ENCODE measurements at regions not wholly inside any gene's neighbourhood (a gene's known extent, or its start where the extent isn't known, plus 50 kb on each side); places are given as distances from the start of the nearest gene placed in this dataset.
"Not testable (repeated sequence)": the region's sequence is repeated elsewhere in the genome, so short reads cannot be mapped to it uniquely, and the experiment has no call there.

DNA sequence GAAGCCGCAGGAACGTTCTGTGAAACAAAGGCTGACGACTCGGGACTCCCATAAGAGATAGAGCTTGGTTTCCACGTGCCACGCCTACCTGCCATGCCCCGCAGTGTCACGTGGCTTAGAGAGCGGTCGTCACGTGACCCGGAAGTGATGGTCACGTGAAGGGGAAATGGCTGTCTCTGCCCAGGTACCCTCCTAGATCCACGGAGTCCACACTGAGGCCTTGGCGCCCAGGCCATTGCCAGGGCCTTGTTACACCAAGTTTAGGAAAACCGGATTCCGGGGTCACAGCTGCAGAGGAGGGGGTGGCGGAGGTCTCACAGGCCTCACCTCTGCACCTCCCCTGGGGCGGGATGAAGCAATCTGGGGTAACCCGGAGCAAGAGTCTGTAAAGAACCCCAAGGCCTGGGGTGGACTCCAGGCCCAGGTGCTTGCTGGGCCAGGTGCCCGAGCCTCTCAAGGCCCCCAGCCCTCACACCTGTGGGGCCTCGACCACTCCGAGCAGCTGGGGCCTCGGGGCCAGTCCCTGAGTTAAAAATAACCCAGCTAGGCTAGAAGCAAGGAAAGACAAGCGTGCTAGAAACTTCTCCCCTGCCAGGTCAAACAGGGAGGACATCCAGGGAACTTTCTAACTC is 113.5 kb upstream of the ZNF236 start (continued):
- TF ChIP-seq ZFP3 (CRISPR knock-in tag; IDR thresholded peaks at IDR 0.05) (no peak), ZC3H10 (CRISPR knock-in tag; IDR thresholded peaks at IDR 0.05) (no peak), ARNTL (CRISPR knock-in tag; IDR thresholded peaks at IDR 0.05; ENCODE audit: borderline replicate concordance, low read depth) (no peak)

DNA sequence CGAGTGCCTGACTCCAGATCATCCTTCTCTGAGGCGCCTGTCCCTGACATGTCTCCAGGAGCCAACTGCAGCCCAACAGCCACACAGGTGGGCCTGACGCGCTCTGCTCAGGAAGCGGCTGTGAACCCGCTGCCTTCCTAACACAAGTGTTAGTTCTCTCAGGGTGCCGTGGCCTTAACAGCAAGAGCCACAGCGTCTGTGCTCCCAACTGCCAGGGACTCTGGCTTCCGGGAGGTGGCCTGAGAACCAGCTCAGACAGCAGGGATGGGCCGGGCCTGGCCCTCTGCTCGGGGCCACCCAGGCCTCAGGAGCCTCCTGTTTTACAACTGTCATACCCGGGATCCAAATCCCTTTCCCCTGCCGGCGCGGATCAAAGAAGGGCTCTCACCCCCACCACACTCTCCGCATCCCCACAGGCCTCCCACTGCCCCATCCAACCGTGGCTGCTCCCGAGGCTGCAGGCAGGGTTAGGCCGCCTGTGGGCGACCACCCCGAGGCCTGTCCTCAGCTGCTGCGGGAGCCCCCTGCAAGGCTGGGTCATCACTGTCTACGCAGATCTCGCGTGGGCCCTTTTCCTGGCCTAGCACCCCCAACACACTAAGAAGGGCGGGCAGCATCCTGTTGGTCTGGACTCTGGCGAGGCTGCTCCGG is 114.2 kb upstream of the ZNF236 start:
- TF ChIP-seq, protein P1, sequence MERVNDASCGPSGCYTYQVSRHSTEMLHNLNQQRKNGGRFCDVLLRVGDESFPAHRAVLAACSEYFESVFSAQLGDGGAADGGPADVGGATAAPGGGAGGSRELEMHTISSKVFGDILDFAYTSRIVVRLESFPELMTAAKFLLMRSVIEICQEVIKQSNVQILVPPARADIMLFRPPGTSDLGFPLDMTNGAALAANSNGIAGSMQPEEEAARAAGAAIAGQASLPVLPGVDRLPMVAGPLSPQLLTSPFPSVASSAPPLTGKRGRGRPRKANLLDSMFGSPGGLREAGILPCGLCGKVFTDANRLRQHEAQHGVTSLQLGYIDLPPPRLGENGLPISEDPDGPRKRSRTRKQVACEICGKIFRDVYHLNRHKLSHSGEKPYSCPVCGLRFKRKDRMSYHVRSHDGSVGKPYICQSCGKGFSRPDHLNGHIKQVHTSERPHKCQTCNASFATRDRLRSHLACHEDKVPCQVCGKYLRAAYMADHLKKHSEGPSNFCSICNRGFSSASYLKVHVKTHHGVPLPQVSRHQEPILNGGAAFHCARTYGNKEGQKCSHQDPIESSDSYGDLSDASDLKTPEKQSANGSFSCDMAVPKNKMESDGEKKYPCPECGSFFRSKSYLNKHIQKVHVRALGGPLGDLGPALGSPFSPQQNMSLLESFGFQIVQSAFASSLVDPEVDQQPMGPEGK (CRISPR knock-in tag; IDR thresholded peaks at IDR 0.05; ENCODE audit: borderline replicate concordance) = no peak
- no peak for TF ChIP-seq ZNF8 (CRISPR knock-in tag; IDR thresholded peaks at IDR 0.05)
- no peak for TF ChIP-seq ZC3H10 (CRISPR knock-in tag; IDR thresholded peaks at IDR 0.05)
- no peak for TF ChIP-seq GLIS3 (CRISPR knock-in tag; IDR thresholded peaks at IDR 0.05)
- TF ChIP-seq, protein P2, sequence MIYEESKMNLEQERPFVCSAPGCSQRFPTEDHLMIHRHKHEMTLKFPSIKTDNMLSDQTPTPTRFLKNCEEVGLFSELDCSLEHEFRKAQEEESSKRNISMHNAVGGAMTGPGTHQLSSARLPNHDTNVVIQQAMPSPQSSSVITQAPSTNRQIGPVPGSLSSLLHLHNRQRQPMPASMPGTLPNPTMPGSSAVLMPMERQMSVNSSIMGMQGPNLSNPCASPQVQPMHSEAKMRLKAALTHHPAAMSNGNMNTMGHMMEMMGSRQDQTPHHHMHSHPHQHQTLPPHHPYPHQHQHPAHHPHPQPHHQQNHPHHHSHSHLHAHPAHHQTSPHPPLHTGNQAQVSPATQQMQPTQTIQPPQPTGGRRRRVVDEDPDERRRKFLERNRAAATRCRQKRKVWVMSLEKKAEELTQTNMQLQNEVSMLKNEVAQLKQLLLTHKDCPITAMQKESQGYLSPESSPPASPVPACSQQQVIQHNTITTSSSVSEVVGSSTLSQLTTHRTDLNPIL (CRISPR knock-in tag; IDR thresholded peaks at IDR 0.05; ENCODE audit: low read depth) = no peak
- TF ChIP-seq BACH2 (CRISPR knock-in tag; IDR thresholded peaks at IDR 0.05; ENCODE audit: borderline replicate concordance) = no peak
- TF ChIP-seq PPARA (CRISPR knock-in tag; IDR thresholded peaks at IDR 0.05; ENCODE audit: borderline replicate concordance) = no peak
- TF ChIP-seq SNAI2 (CRISPR knock-in tag; IDR thresholded peaks at IDR 0.05) = no peak
- no peak for TF ChIP-seq TCF4 (CRISPR knock-in tag; IDR thresholded peaks at IDR 0.05; ENCODE audit: borderline replicate concordance)
- TF ChIP-seq ISL1 (CRISPR knock-in tag; IDR thresholded peaks at IDR 0.05) = no peak
- TF ChIP-seq RARB (CRISPR knock-in tag; IDR thresholded peaks at IDR 0.05) = no peak
- TF ChIP-seq ARNTL (CRISPR knock-in tag; IDR thresholded peaks at IDR 0.05; ENCODE audit: borderline replicate concordance, low read depth) = no peak
- no peak for TF ChIP-seq ZFP3 (CRISPR knock-in tag; IDR thresholded peaks at IDR 0.05)
- no peak for TF ChIP-seq CSDC2 (CRISPR knock-in tag; IDR thresholded peaks at IDR 0.05)
- no peak for TF ChIP-seq ZNF70 (CRISPR knock-in tag; IDR thresholded peaks at IDR 0.05)
- TF ChIP-seq, protein P3, sequence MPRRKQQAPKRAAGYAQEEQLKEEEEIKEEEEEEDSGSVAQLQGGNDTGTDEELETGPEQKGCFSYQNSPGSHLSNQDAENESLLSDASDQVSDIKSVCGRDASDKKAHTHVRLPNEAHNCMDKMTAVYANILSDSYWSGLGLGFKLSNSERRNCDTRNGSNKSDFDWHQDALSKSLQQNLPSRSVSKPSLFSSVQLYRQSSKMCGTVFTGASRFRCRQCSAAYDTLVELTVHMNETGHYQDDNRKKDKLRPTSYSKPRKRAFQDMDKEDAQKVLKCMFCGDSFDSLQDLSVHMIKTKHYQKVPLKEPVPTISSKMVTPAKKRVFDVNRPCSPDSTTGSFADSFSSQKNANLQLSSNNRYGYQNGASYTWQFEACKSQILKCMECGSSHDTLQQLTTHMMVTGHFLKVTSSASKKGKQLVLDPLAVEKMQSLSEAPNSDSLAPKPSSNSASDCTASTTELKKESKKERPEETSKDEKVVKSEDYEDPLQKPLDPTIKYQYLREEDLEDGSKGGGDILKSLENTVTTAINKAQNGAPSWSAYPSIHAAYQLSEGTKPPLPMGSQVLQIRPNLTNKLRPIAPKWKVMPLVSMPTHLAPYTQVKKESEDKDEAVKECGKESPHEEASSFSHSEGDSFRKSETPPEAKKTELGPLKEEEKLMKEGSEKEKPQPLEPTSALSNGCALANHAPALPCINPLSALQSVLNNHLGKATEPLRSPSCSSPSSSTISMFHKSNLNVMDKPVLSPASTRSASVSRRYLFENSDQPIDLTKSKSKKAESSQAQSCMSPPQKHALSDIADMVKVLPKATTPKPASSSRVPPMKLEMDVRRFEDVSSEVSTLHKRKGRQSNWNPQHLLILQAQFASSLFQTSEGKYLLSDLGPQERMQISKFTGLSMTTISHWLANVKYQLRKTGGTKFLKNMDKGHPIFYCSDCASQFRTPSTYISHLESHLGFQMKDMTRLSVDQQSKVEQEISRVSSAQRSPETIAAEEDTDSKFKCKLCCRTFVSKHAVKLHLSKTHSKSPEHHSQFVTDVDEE (CRISPR knock-in tag; IDR thresholded peaks at IDR 0.05) = no peak
- no peak for TF ChIP-seq ZNF565 (CRISPR knock-in tag; conservative IDR thresholded peaks at IDR 0.05; ENCODE audit: low read depth)
- TF ChIP-seq ZFP30 (CRISPR knock-in tag; IDR thresholded peaks at IDR 0.05) = no peak
- no peak for ATAC-seq

DNA sequence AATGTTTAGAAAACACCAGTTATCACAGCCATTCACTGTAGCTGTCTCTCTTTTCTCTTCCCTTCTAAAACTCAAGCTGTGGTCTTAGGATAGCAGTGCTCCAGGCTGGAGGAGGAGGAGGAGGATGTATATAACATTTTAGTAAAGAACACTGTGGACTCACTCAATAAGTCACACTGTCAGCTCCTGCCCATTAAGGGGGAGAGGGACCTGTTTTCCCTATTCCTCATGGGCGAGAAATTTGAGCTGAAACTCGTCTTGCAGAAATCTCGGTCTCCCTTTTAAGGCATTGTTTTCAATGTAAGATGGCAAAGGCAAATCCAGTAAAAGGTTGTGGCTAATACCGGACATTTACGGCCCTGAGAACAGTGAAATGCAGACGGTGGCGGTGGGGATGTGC is 114.8 kb upstream of the ZNF236 start:
- ATAC-seq = no peak
- TF ChIP-seq CSDC2 (CRISPR knock-in tag; IDR thresholded peaks at IDR 0.05) (no peak), TOX (CRISPR knock-in tag; IDR thresholded peaks at IDR 0.05; ENCODE audit: borderline replicate concordance) (no peak), ZFP3 (CRISPR knock-in tag; IDR thresholded peaks at IDR 0.05) (no peak), ZNF70 (CRISPR knock-in tag; IDR thresholded peaks at IDR 0.05) (no peak), ESRRG (CRISPR knock-in tag; IDR thresholded peaks at IDR 0.05) (no peak), PPARA (CRISPR knock-in tag; IDR thresholded peaks at IDR 0.05; ENCODE audit: borderline replicate concordance) (no peak), BACH2 (CRISPR knock-in tag; IDR thresholded peaks at IDR 0.05; ENCODE audit: borderline replicate concordance) (no peak), OSR1 (CRISPR knock-in tag; IDR thresholded peaks at IDR 0.05) (no peak), ISL1 (CRISPR knock-in tag; IDR thresholded peaks at IDR 0.05) (no peak), ARNTL (CRISPR knock-in tag; IDR thresholded peaks at IDR 0.05; ENCODE audit: borderline replicate concordance, low read depth) (no peak)
- TF ChIP-seq, protein P4, sequence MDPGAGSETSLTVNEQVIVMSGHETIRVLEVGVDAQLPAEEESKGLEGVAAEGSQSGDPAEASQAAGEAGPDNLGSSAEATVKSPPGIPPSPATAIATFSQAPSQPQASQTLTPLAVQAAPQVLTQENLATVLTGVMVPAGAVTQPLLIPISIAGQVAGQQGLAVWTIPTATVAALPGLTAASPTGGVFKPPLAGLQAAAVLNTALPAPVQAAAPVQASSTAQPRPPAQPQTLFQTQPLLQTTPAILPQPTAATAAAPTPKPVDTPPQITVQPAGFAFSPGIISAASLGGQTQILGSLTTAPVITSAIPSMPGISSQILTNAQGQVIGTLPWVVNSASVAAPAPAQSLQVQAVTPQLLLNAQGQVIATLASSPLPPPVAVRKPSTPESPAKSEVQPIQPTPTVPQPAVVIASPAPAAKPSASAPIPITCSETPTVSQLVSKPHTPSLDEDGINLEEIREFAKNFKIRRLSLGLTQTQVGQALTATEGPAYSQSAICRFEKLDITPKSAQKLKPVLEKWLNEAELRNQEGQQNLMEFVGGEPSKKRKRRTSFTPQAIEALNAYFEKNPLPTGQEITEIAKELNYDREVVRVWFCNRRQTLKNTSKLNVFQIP (CRISPR knock-in tag; IDR thresholded peaks at IDR 0.05; ENCODE audit: borderline replicate concordance, low read depth) = no peak
- TF ChIP-seq, protein P3 (CRISPR knock-in tag; IDR thresholded peaks at IDR 0.05) = no peak

DNA sequence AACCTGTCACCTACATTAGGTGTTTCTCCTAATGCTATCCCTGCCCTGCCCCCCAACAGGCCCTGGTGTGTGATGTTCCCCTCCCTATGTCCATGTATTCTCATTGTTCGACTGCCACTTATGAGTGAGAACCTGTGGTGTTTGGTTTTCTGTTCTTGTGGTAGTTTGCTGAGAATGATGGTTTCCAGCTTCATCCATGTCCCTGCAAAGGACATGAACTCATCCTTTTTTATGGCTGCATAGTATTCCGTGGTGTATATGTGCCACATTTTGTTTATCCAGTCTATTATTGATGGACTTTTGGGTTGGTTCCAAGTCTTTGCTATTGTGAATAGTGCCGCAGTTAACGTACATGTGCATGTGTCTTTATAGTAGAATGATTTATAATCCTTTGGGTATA is 117.8 kb upstream of the ZNF236 start:
- ATAC-seq = not testable (repeated sequence)

Data from SK-N-SH treated with all-trans-retinoic acid at 6 μM for 48 hours (cell line).